Left forelimb (tissue), 1 donor: ENCODE measurements at regions not wholly inside any gene's neighbourhood (a gene's known extent, or its start where the extent isn't known, plus 50 kb on each side); places are given as distances from the start of the nearest gene placed in this dataset.

Experiments
- DNase-seq: peaks from one replicate; pipeline ENCODE4 v3.0.0-alpha.2; 2018; ENCODE audit warnings: low spot score

- DNase-seq: no peak
Measured at GRCh38 chr15:95286352-95286880, 1044.1 kb upstream of the NR2F2 start.

- no peak for DNase-seq
Measured at GRCh38 chr15:95287720-95288103, 1042.8 kb upstream of the NR2F2 start.

- no peak for DNase-seq
Measured at GRCh38 chr15:95288626-95289025, 1041.9 kb upstream of the NR2F2 start.

- no peak for DNase-seq
Measured at GRCh38 chr15:95290176-95290974, 1040.1 kb upstream of the NR2F2 start.

- no peak for DNase-seq
Measured at GRCh38 chr15:95291898-95292472, 1038.5 kb upstream of the NR2F2 start.

GRCh38 chr15:95292785-95293450 lies 1037.6 kb upstream of the NR2F2 start:
- no peak for DNase-seq

- no peak for DNase-seq
Measured at GRCh38 chr15:95293456-95294031, 1037.0 kb upstream of the NR2F2 start.

- DNase-seq: no peak
Measured at GRCh38 chr15:95295363-95295762, 1035.1 kb upstream of the NR2F2 start.

GRCh38 chr15:95295896-95296625 lies 1034.4 kb upstream of the NR2F2 start:
- no peak for DNase-seq

GRCh38 chr15:95296643-95297042 lies 1033.9 kb upstream of the NR2F2 start:
- DNase-seq: no peak

GRCh38 chr15:95298729-95299128 lies 1031.8 kb upstream of the NR2F2 start:
- no peak for DNase-seq

GRCh38 chr15:95300958-95301357 lies 1029.5 kb upstream of the NR2F2 start:
- no peak for DNase-seq

- no peak for DNase-seq
Measured at GRCh38 chr15:95302206-95302605, 1028.3 kb upstream of the NR2F2 start.

GRCh38 chr15:95302809-95303208 lies 1027.7 kb upstream of the NR2F2 start:
- no peak for DNase-seq

- DNase-seq: no peak
Measured at GRCh38 chr15:95303713-95304112, 1026.8 kb upstream of the NR2F2 start.

- peak; percentile 71 for DNase-seq
Measured at GRCh38 chr15:95304151-95304946, 1026.2 kb upstream of the NR2F2 start.

GRCh38 chr15:95304947-95305400 lies 1025.5 kb upstream of the NR2F2 start:
- no peak for DNase-seq

GRCh38 chr15:95307115-95307514 lies 1023.4 kb upstream of the NR2F2 start:
- no peak for DNase-seq

- no peak for DNase-seq
Measured at GRCh38 chr15:95319242-95319641, 1011.3 kb upstream of the NR2F2 start.

GRCh38 chr15:95323796-95324195 lies 1006.7 kb upstream of the NR2F2 start:
- DNase-seq: no peak

- no peak for DNase-seq
Measured at GRCh38 chr15:95324656-95325055, 1005.8 kb upstream of the NR2F2 start.
